ENCODE measurements at regions not wholly inside any gene's neighbourhood (a gene's known extent, or its start where the extent isn't known, plus 50 kb on each side); places are given as distances from the start of the nearest gene placed in this dataset.
A peak's percentile ranks its signal among the peaks of the same experiment; 100 is the strongest.

- Histone ChIP-seq H3K27ac (ENCODE audit: insufficient read depth in 1 of 2, low read depth in 1 of 2, low read length in 2 of 2, poor library complexity in 1 of 2, severe bottlenecking in 2 of 2) (no peak overlapping the region), H3K27me3 (replicated peaks in 2 of 5; ENCODE audit: control insufficient read depth in 4 of 5, insufficient read depth in 5 of 5, low read length in 4 of 5) (no peaks in the 10 kb centered on the region), H3K4me1 (ENCODE audit: control extremely low read depth in 1 of 4, control insufficient read depth in 4 of 4, insufficient read depth in 4 of 4, low read length in 3 of 4) (no peaks in the 10 kb centered on the region), H3K4me3 (ENCODE audit: control insufficient read depth in 1 of 7, extremely low read depth in 1 of 7, insufficient read depth in 4 of 7, low read depth in 2 of 7, low read length in 6 of 7) (no peak overlapping the region), H3K36me3 (ENCODE audit: control insufficient read depth in 4 of 4, insufficient read depth in 4 of 4, low read length in 3 of 4) (no peaks in the 10 kb centered on the region), H3K9me3 (ENCODE audit: control extremely low read depth in 1 of 5, control insufficient read depth in 4 of 5, insufficient read depth in 2 of 5, low read depth in 1 of 5, low read length in 4 of 5) (no peaks in the 10 kb centered on the region)
- no peak for DNase-seq
- WGBS (ENCODE audit: insufficient coverage): 100% methylated on average over 2 of the region's 2 CpGs
- ChIA-PET CTCF (interaction anchor here (0.8 to 3.7 kb wide), 3 partner anchors 13 to 84 kb away, joined by 3 to 22 read pairs (median 3); no protein-coding TSS in a partner anchor), POLR2A (no interaction called here)
Observed at GRCh38 chr3:186465508-186465907, 78.7 kb downstream of the CRYGS start.

GRCh38 chr3:186464424-186465093 lies 79.6 kb downstream of the CRYGS start:
- Histone ChIP-seq H3K9me3 (ENCODE audit: control extremely low read depth in 1 of 5, control insufficient read depth in 4 of 5, insufficient read depth in 2 of 5, low read depth in 1 of 5, low read length in 4 of 5) (no peaks in the 10 kb centered on the region), H3K27me3 (replicated peaks in 2 of 5; ENCODE audit: control insufficient read depth in 4 of 5, insufficient read depth in 5 of 5, low read length in 4 of 5) (no peaks in the 10 kb centered on the region), H3K27ac (ENCODE audit: insufficient read depth in 1 of 2, low read depth in 1 of 2, low read length in 2 of 2, poor library complexity in 1 of 2, severe bottlenecking in 2 of 2) (no peak overlapping the region), H3K4me3 (ENCODE audit: control insufficient read depth in 1 of 7, extremely low read depth in 1 of 7, insufficient read depth in 4 of 7, low read depth in 2 of 7, low read length in 6 of 7) (no peak overlapping the region), H3K36me3 (ENCODE audit: control insufficient read depth in 4 of 4, insufficient read depth in 4 of 4, low read length in 3 of 4) (no peaks in the 10 kb centered on the region), H3K4me1 (ENCODE audit: control extremely low read depth in 1 of 4, control insufficient read depth in 4 of 4, insufficient read depth in 4 of 4, low read length in 3 of 4) (no peaks in the 10 kb centered on the region)
- POLR2A ChIA-PET: no interaction called here
- peak; percentile 3 to 21 (median 20) for DNase-seq
- CTCF ChIA-PET: interaction anchor here (1.5 to 3.7 kb wide), 2 partner anchors 54 to 76 kb away, joined by 5 to 22 read pairs; no protein-coding TSS in a partner anchor
- WGBS (ENCODE audit: insufficient coverage): 94% methylated on average over 3 of the region's 3 CpGs

GRCh38 chr3:186461141-186461540 lies 83.0 kb downstream of the CRYGS start:
- H3K4me1 ChIP-seq (ENCODE audit: control extremely low read depth in 1 of 4, control insufficient read depth in 4 of 4, insufficient read depth in 4 of 4, low read length in 3 of 4): no peaks in the 10 kb centered on the region
- no peaks in the 10 kb centered on the region for H3K36me3 ChIP-seq (ENCODE audit: control insufficient read depth in 4 of 4, insufficient read depth in 4 of 4, low read length in 3 of 4)
- CTCF ChIA-PET: interaction anchor here (0.7 kb wide), 1 partner anchor 76 kb away, joined by 4 read pairs; no protein-coding TSS in a partner anchor
- H3K9me3 ChIP-seq (ENCODE audit: control extremely low read depth in 1 of 5, control insufficient read depth in 4 of 5, insufficient read depth in 2 of 5, low read depth in 1 of 5, low read length in 4 of 5): no peaks in the 10 kb centered on the region
- WGBS (ENCODE audit: insufficient coverage): no CpG with 5 or more reads among the region's 1 CpG
- H3K4me3 ChIP-seq (ENCODE audit: control insufficient read depth in 1 of 7, extremely low read depth in 1 of 7, insufficient read depth in 4 of 7, low read depth in 2 of 7, low read length in 6 of 7): no peak overlapping the region
- POLR2A ChIA-PET: no interaction called here
- no peak overlapping the region for H3K27ac ChIP-seq (ENCODE audit: insufficient read depth in 1 of 2, low read depth in 1 of 2, low read length in 2 of 2, poor library complexity in 1 of 2, severe bottlenecking in 2 of 2)
- DNase-seq: peak in 1 of 3 donors; percentile 1
- no peaks in the 10 kb centered on the region for H3K27me3 ChIP-seq (replicated peaks in 2 of 5; ENCODE audit: control insufficient read depth in 4 of 5, insufficient read depth in 5 of 5, low read length in 4 of 5)

DNA sequence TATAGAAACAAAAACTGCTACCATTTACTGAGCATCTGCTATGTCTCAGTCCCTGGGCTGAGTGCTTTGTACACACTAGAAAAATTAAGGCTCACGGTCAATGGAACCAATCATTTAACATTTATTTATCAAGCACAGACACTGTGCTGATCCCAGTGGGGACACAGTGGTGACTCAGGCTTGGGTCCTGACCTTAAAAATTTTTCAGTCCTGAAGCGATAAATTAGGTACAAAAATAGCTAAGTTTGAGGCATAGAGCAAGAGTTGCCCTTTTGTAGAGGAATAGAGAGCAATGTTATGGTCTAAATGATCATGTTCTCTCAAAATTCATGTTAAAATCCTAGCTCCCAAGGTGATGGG lies 85.1 kb downstream of the CRYGS start:
- no peak overlapping the region for H3K27ac ChIP-seq (ENCODE audit: insufficient read depth in 1 of 2, low read depth in 1 of 2, low read length in 2 of 2, poor library complexity in 1 of 2, severe bottlenecking in 2 of 2)
- no peak for DNase-seq
- H3K9me3 ChIP-seq (ENCODE audit: control extremely low read depth in 1 of 5, control insufficient read depth in 4 of 5, insufficient read depth in 2 of 5, low read depth in 1 of 5, low read length in 4 of 5): no peaks in the 10 kb centered on the region
- no peak overlapping the region for H3K4me3 ChIP-seq (ENCODE audit: control insufficient read depth in 1 of 7, extremely low read depth in 1 of 7, insufficient read depth in 4 of 7, low read depth in 2 of 7, low read length in 6 of 7)
- CTCF ChIA-PET: interaction anchor here (1.4 kb wide), 1 partner anchor 77 kb away, joined by 4 read pairs; no protein-coding TSS in a partner anchor
- 83% methylated on average over 1 of the region's 2 CpGs for WGBS (ENCODE audit: insufficient coverage)
- H3K36me3 ChIP-seq (ENCODE audit: control insufficient read depth in 4 of 4, insufficient read depth in 4 of 4, low read length in 3 of 4): no peaks in the 10 kb centered on the region
- no peaks in the 10 kb centered on the region for H3K4me1 ChIP-seq (ENCODE audit: control extremely low read depth in 1 of 4, control insufficient read depth in 4 of 4, insufficient read depth in 4 of 4, low read length in 3 of 4)
- POLR2A ChIA-PET: interaction anchor here (0.6 kb wide), 1 partner anchor 46 kb away, joined by 3 read pairs; no protein-coding TSS in a partner anchor
- no peaks in the 10 kb centered on the region for H3K27me3 ChIP-seq (replicated peaks in 2 of 5; ENCODE audit: control insufficient read depth in 4 of 5, insufficient read depth in 5 of 5, low read length in 4 of 5)

DNA sequence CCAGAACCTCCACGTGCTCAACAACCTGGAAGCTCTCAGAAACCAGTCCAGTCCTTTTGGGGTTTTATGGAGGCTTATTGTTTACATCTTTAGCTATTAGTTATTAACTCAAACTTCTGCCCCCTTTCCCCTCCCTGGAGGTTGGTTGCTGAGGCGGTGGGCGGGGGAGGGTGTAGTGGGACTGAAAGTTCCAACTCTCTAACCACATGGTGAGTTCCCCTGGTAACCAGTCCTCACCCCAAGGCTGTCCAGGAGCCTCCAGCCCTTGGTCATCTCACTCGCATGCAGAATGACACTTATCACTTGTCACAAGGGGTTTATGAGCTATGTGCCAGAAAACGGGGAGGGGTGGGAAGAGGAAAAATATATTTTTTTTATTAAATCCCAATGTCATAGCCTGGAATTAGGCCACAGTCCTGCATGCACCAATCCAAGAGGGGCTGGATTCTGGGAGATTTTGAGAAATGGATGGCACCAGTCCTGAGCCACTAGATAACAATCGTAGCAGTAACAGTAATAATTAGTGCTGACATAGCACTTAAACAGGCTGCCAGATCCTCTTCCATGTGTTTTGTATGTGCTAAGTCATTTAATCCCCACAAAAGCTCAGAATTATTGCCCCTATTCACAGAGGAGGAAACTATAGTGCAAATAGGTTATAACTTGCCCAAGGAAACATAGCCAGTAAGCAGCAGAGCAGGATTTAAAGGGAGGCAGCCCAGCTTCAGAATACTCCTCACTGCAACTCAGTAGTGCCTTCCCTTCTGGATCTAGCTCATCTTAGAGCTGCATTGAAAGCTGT lies 85.7 kb downstream of the CRYGS start:
- DNase-seq: no peak
- Histone ChIP-seq H3K4me3 (ENCODE audit: control insufficient read depth in 1 of 7, extremely low read depth in 1 of 7, insufficient read depth in 4 of 7, low read depth in 2 of 7, low read length in 6 of 7) (no peak overlapping the region), H3K4me1 (ENCODE audit: control extremely low read depth in 1 of 4, control insufficient read depth in 4 of 4, insufficient read depth in 4 of 4, low read length in 3 of 4) (no peaks in the 10 kb centered on the region), H3K27me3 (replicated peaks in 2 of 5; ENCODE audit: control insufficient read depth in 4 of 5, insufficient read depth in 5 of 5, low read length in 4 of 5) (no peaks in the 10 kb centered on the region), H3K9me3 (ENCODE audit: control extremely low read depth in 1 of 5, control insufficient read depth in 4 of 5, insufficient read depth in 2 of 5, low read depth in 1 of 5, low read length in 4 of 5) (no peaks in the 10 kb centered on the region), H3K27ac (ENCODE audit: insufficient read depth in 1 of 2, low read depth in 1 of 2, low read length in 2 of 2, poor library complexity in 1 of 2, severe bottlenecking in 2 of 2) (no peak overlapping the region), H3K36me3 (ENCODE audit: control insufficient read depth in 4 of 4, insufficient read depth in 4 of 4, low read length in 3 of 4) (no peaks in the 10 kb centered on the region)
- 80% methylated on average over 1 of the region's 6 CpGs for WGBS (ENCODE audit: insufficient coverage)
- ChIA-PET CTCF (interaction anchor here (1.4 kb wide), 1 partner anchor 77 kb away, joined by 4 read pairs; no protein-coding TSS in a partner anchor), POLR2A (interaction anchor here (0.6 kb wide), 1 partner anchor 46 kb away, joined by 3 read pairs; no protein-coding TSS in a partner anchor)

DNA sequence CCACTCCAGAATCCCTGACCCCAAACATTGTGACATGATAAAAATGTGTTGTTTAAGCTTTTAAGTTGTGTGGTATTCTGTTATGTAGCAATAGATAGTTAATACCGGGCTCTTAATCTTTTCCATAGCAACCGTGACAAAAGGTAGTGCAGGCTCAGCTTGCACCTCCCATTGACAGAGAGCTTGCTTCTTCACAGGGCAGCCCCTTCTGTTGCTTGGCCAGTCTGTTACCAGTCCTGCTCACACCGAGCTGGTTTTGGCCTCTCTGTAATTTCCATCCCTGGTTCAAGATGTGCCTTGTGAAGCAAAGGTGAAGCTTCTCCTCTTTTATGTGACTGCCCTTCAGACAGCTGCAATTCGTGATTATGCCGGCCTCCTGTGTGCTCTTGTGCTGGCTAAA lies 86.9 kb downstream of the CRYGS start:
- 93% methylated on average over 3 of the region's 5 CpGs for WGBS (ENCODE audit: insufficient coverage)
- CTCF ChIA-PET: interaction anchor here (1.0 to 1.2 kb wide), 2 partner anchors 12 to 83 kb away, joined by 3 to 4 read pairs; no protein-coding TSS in a partner anchor
- no peak for DNase-seq
- no peak overlapping the region for H3K4me3 ChIP-seq (ENCODE audit: control insufficient read depth in 1 of 7, extremely low read depth in 1 of 7, insufficient read depth in 4 of 7, low read depth in 2 of 7, low read length in 6 of 7)
- no peaks in the 10 kb centered on the region for H3K36me3 ChIP-seq (ENCODE audit: control insufficient read depth in 4 of 4, insufficient read depth in 4 of 4, low read length in 3 of 4)
- no peak overlapping the region for H3K27ac ChIP-seq (ENCODE audit: insufficient read depth in 1 of 2, low read depth in 1 of 2, low read length in 2 of 2, poor library complexity in 1 of 2, severe bottlenecking in 2 of 2)
- no peaks in the 10 kb centered on the region for H3K27me3 ChIP-seq (replicated peaks in 2 of 5; ENCODE audit: control insufficient read depth in 4 of 5, insufficient read depth in 5 of 5, low read length in 4 of 5)
- H3K9me3 ChIP-seq (ENCODE audit: control extremely low read depth in 1 of 5, control insufficient read depth in 4 of 5, insufficient read depth in 2 of 5, low read depth in 1 of 5, low read length in 4 of 5): no peaks in the 10 kb centered on the region
- POLR2A ChIA-PET: no interaction called here
- no peaks in the 10 kb centered on the region for H3K4me1 ChIP-seq (ENCODE audit: control extremely low read depth in 1 of 4, control insufficient read depth in 4 of 4, insufficient read depth in 4 of 4, low read length in 3 of 4)

DNA sequence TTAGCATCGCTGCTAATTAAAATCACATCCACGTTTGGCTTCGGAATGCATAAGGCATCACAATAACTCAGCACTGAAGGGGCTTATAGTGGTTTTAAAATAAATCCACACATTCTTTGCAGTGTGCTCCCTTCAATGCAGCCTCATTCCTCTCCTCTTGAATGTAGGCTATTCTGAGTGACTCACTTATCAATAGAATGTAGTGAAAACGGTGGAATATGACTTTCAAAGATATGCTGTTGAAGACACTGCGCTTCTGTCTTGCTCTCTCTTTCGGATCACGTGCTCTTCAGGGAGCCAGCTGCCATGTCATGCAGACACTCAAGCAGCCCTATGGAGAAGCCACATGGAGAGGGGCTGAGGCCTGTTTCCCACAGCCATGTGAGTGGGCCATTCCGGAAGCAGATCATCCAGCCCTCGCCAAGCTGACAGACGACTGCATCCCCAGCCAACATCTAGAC lies 87.4 kb downstream of the CRYGS start:
- no peaks in the 10 kb centered on the region for H3K27me3 ChIP-seq (replicated peaks in 2 of 5; ENCODE audit: control insufficient read depth in 4 of 5, insufficient read depth in 5 of 5, low read length in 4 of 5)
- CTCF ChIA-PET: interaction anchor here (0.9 to 1.2 kb wide), 4 partner anchors 13 to 83 kb away, joined by 3 to 4 read pairs (median 4); no protein-coding TSS in a partner anchor
- POLR2A ChIA-PET: no interaction called here

More for the DNA sequence above, 87.4 kb downstream of the CRYGS start:
- no peak overlapping the region for H3K27ac ChIP-seq (ENCODE audit: insufficient read depth in 1 of 2, low read depth in 1 of 2, low read length in 2 of 2, poor library complexity in 1 of 2, severe bottlenecking in 2 of 2)
- no peak overlapping the region for H3K4me3 ChIP-seq (ENCODE audit: control insufficient read depth in 1 of 7, extremely low read depth in 1 of 7, insufficient read depth in 4 of 7, low read depth in 2 of 7, low read length in 6 of 7)
- H3K36me3 ChIP-seq (ENCODE audit: control insufficient read depth in 4 of 4, insufficient read depth in 4 of 4, low read length in 3 of 4): no peaks in the 10 kb centered on the region
- H3K9me3 ChIP-seq (ENCODE audit: control extremely low read depth in 1 of 5, control insufficient read depth in 4 of 5, insufficient read depth in 2 of 5, low read depth in 1 of 5, low read length in 4 of 5): no peaks in the 10 kb centered on the region
- 97% methylated on average over 9 of the region's 10 CpGs for WGBS (ENCODE audit: insufficient coverage)
- no peaks in the 10 kb centered on the region for H3K4me1 ChIP-seq (ENCODE audit: control extremely low read depth in 1 of 4, control insufficient read depth in 4 of 4, insufficient read depth in 4 of 4, low read length in 3 of 4)
- DNase-seq: no peak

Measured in common myeloid progenitor, CD34-positive (primary cell).